ENCODE measurements at regions not wholly inside any gene's neighbourhood (a gene's known extent, or its start where the extent isn't known, plus 50 kb on each side); places are given as distances from the start of the nearest gene placed in this dataset.

DNA sequence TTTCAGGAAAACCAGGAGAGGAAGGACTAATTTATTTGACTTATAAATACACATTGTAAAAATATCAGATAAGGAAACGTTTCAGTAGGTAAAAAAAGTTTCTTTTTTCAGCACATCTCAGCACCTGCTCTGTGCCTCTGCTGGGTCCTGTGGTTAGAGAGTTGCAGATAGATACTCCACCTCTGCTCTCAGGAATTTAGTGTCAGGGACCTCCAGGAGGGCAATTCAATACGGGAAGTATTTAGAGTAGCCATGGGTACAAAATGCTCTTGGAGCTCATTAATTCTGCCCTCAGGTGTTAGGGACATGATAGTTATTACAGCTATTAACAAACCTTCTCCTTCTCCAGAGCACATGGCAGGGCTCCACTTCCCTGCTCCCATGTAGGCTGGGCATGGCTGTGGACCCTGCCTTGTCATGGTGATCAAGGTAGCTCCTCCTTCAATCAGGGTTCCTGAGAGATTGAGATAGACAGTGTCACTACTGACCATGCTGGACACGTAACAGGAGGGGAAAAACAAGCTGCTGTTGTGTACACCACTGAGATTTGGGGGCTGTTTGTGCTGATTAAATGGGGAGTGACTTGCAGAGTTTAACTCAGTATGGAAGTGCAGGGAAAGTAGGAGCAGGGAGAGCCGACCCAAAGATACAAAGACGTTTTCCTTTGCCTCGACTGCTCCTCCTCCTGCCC lies 185.6 kb upstream of the COPS8 start:
- Histone ChIP-seq H2AFZ (ENCODE audit: low read depth, low read length) (no peak overlapping the region), H3K9me2 (ENCODE audit: insufficient read depth, low read length) (no peaks in the 10 kb centered on the region), H3K27me3 (ENCODE audit: insufficient read depth, low read depth, low read length) (no peaks in the 10 kb centered on the region), H3K9me3 (ENCODE audit: low read length) (no peaks in the 10 kb centered on the region), H3K4me2 (ENCODE audit: low read length) (no peak overlapping the region), H3K9ac (ENCODE audit: low read length) (no peak overlapping the region), H3K27ac (ENCODE audit: low read length) (no peak overlapping the region), H3K36me3 (ENCODE audit: insufficient read depth, low read length) (no peaks in the 10 kb centered on the region), H4K20me1 (ENCODE audit: insufficient read depth) (no peaks in the 10 kb centered on the region), H3K79me2 (replicated peaks; ENCODE audit: insufficient read depth, low read length) (no peaks in the 10 kb centered on the region), H3F3A (ENCODE audit: insufficient read depth, low read length, poor library complexity, severe bottlenecking) (no peaks in the 10 kb centered on the region), H3K4me3 (ENCODE audit: low read length) (no peak overlapping the region)
- TF ChIP-seq, protein P1, sequence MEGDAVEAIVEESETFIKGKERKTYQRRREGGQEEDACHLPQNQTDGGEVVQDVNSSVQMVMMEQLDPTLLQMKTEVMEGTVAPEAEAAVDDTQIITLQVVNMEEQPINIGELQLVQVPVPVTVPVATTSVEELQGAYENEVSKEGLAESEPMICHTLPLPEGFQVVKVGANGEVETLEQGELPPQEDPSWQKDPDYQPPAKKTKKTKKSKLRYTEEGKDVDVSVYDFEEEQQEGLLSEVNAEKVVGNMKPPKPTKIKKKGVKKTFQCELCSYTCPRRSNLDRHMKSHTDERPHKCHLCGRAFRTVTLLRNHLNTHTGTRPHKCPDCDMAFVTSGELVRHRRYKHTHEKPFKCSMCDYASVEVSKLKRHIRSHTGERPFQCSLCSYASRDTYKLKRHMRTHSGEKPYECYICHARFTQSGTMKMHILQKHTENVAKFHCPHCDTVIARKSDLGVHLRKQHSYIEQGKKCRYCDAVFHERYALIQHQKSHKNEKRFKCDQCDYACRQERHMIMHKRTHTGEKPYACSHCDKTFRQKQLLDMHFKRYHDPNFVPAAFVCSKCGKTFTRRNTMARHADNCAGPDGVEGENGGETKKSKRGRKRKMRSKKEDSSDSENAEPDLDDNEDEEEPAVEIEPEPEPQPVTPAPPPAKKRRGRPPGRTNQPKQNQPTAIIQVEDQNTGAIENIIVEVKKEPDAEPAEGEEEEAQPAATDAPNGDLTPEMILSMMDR (IDR thresholded peaks at IDR 0.05; ENCODE audit: poor library complexity, severe bottlenecking) = no peak
- no peak for TF ChIP-seq POLR2AphosphoS5 (IDR thresholded peaks at IDR 0.05)
- TF ChIP-seq SMC3 (conservative IDR thresholded peaks at IDR 0.05; ENCODE audit: poor library complexity) = no peak
- no peak for TF ChIP-seq EZH2 (IDR thresholded peaks at IDR 0.05; ENCODE audit: borderline replicate concordance, insufficient read depth, low read length, poor library complexity, severe bottlenecking)

DNA sequence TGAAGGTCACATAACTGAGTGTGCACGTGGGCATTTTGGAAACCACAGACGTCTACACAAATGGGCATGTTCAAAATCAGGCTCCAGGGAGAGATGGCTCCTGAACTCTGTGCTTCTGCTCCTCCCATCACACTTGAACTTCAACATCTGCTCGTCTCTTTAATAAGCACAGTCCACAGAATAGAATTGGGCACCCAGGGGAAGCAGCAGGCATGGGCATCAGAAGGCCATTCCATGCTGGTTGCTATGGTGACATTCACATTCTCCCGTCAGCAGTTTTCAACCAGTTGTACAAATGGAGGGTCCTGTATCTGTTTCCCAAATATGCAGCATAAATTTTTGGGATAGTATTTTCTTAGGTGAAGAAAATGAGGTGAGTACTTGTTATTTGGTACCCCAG lies 183.7 kb upstream of the COPS8 start:
- Histone ChIP-seq H3K9me2 (ENCODE audit: insufficient read depth, low read length) (no peaks in the 10 kb centered on the region), H3K4me3 (ENCODE audit: low read length) (no peak overlapping the region), H3K27me3 (ENCODE audit: insufficient read depth, low read depth, low read length) (no peaks in the 10 kb centered on the region), H3K9me3 (ENCODE audit: low read length) (no peaks in the 10 kb centered on the region), H3K36me3 (ENCODE audit: insufficient read depth, low read length) (no peaks in the 10 kb centered on the region), H2AFZ (ENCODE audit: low read depth, low read length) (no peak overlapping the region), H3K27ac (ENCODE audit: low read length) (no peak overlapping the region), H3F3A (ENCODE audit: insufficient read depth, low read length, poor library complexity, severe bottlenecking) (no peaks in the 10 kb centered on the region), H3K9ac (ENCODE audit: low read length) (no peak overlapping the region), H3K79me2 (replicated peaks; ENCODE audit: insufficient read depth, low read length) (no peaks in the 10 kb centered on the region), H3K4me2 (ENCODE audit: low read length) (no peak overlapping the region), H4K20me1 (ENCODE audit: insufficient read depth) (no peaks in the 10 kb centered on the region)
- TF ChIP-seq MXI1 (conservative IDR thresholded peaks at IDR 0.05; ENCODE audit: poor library complexity, severe bottlenecking) (no peak), SMC3 (conservative IDR thresholded peaks at IDR 0.05; ENCODE audit: poor library complexity) (no peak), EP300 (conservative IDR thresholded peaks at IDR 0.05; ENCODE audit: poor library complexity, severe bottlenecking) (no peak), TAF1 (IDR thresholded peaks at IDR 0.05; ENCODE audit: low read depth) (no peak), RAD21 (conservative IDR thresholded peaks at IDR 0.05) (no peak), EZH2 (IDR thresholded peaks at IDR 0.05; ENCODE audit: borderline replicate concordance, insufficient read depth, low read length, poor library complexity, severe bottlenecking) (no peak), POLR2AphosphoS5 (IDR thresholded peaks at IDR 0.05) (no peak)
- TF ChIP-seq, protein P1 (IDR thresholded peaks at IDR 0.05; ENCODE audit: poor library complexity, severe bottlenecking) = no peak
- TF ChIP-seq, protein P2, sequence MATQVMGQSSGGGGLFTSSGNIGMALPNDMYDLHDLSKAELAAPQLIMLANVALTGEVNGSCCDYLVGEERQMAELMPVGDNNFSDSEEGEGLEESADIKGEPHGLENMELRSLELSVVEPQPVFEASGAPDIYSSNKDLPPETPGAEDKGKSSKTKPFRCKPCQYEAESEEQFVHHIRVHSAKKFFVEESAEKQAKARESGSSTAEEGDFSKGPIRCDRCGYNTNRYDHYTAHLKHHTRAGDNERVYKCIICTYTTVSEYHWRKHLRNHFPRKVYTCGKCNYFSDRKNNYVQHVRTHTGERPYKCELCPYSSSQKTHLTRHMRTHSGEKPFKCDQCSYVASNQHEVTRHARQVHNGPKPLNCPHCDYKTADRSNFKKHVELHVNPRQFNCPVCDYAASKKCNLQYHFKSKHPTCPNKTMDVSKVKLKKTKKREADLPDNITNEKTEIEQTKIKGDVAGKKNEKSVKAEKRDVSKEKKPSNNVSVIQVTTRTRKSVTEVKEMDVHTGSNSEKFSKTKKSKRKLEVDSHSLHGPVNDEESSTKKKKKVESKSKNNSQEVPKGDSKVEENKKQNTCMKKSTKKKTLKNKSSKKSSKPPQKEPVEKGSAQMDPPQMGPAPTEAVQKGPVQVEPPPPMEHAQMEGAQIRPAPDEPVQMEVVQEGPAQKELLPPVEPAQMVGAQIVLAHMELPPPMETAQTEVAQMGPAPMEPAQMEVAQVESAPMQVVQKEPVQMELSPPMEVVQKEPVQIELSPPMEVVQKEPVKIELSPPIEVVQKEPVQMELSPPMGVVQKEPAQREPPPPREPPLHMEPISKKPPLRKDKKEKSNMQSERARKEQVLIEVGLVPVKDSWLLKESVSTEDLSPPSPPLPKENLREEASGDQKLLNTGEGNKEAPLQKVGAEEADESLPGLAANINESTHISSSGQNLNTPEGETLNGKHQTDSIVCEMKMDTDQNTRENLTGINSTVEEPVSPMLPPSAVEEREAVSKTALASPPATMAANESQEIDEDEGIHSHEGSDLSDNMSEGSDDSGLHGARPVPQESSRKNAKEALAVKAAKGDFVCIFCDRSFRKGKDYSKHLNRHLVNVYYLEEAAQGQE (IDR thresholded peaks at IDR 0.05; ENCODE audit: borderline replicate concordance) = no peak

Measured in neural cell (in vitro differentiated cells).